ENCODE measurements at regions not wholly inside any gene's neighbourhood (a gene's known extent, or its start where the extent isn't known, plus 50 kb on each side); places are given as distances from the start of the nearest gene placed in this dataset.
"Not testable (repeated sequence)": the region's sequence is repeated elsewhere in the genome, so short reads cannot be mapped to it uniquely, and the experiment has no call there.

DNA sequence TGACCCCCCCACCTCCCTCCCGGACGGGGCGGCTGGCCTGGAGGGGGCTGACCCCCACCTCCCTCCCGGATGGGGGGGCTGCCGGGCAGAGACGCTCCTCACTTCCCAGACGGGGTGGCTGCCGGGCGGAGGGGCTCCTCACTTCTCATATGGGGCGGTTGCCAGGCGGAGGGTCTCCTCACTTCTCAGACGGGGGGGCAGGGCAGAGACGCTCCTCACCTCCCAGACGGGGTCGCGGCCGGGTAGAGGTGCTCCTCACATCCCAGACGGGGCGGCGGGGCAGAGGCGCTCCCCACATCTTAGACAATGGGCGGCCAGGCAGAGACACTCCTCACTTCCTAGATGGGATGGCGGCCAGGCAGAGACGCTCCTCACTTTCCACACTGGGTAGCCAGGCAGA, 251.9 kb upstream of the PTBP2 start:
- not testable (repeated sequence) for H3K4me3 ChIP-seq (ENCODE audit: low read length); H3K27ac ChIP-seq (ENCODE audit: low read depth, low read length); H3K9me3 ChIP-seq (ENCODE audit: insufficient read depth, low read depth, low read length); H3K9ac ChIP-seq (ENCODE audit: low read depth, low read length); H3K36me3 ChIP-seq (ENCODE audit: insufficient read depth, low read length)
- Histone ChIP-seq H3K4me1 (ENCODE audit: insufficient read depth, low read length) (peaks cover 36% of the 10 kb centered on the region), H3K27me3 (ENCODE audit: insufficient read depth, low read length) (peaks cover 61% of the 10 kb centered on the region)
- 95% methylated on average over 8 of the region's 24 CpGs for WGBS

- H3K27ac ChIP-seq (ENCODE audit: low read depth, low read length) = no peak overlapping the region
- H3K27me3 ChIP-seq (ENCODE audit: insufficient read depth, low read length) = peaks cover 76% of the 10 kb centered on the region
- H3K4me3 ChIP-seq (ENCODE audit: low read length) = no peak overlapping the region
- H3K4me1 ChIP-seq (ENCODE audit: insufficient read depth, low read length) = peaks cover 33% of the 10 kb centered on the region
- H3K36me3 ChIP-seq (ENCODE audit: insufficient read depth, low read length) = no peaks in the 10 kb centered on the region
- no peak overlapping the region for H3K9ac ChIP-seq (ENCODE audit: low read depth, low read length)
- peaks cover 8% of the 10 kb centered on the region for H3K9me3 ChIP-seq (ENCODE audit: insufficient read depth, low read depth, low read length)
Measured at GRCh38 chr1:96472471-96472870, 249.1 kb upstream of the PTBP2 start.

- peaks cover 8% of the 10 kb centered on the region for H3K9me3 ChIP-seq (ENCODE audit: insufficient read depth, low read depth, low read length)
- WGBS = 5% methylated on average over 9 of the region's 9 CpGs
- no peak overlapping the region for H3K4me3 ChIP-seq (ENCODE audit: low read length)
- no peak overlapping the region for H3K27ac ChIP-seq (ENCODE audit: low read depth, low read length)
- no peak overlapping the region for H3K9ac ChIP-seq (ENCODE audit: low read depth, low read length)
- no peaks in the 10 kb centered on the region for H3K36me3 ChIP-seq (ENCODE audit: insufficient read depth, low read length)
- peaks cover 33% of the 10 kb centered on the region for H3K4me1 ChIP-seq (ENCODE audit: insufficient read depth, low read length)
- peaks cover 84% of the 10 kb centered on the region for H3K27me3 ChIP-seq (ENCODE audit: insufficient read depth, low read length)
Measured at GRCh38 chr1:96473791-96474434, 247.7 kb upstream of the PTBP2 start.

DNA sequence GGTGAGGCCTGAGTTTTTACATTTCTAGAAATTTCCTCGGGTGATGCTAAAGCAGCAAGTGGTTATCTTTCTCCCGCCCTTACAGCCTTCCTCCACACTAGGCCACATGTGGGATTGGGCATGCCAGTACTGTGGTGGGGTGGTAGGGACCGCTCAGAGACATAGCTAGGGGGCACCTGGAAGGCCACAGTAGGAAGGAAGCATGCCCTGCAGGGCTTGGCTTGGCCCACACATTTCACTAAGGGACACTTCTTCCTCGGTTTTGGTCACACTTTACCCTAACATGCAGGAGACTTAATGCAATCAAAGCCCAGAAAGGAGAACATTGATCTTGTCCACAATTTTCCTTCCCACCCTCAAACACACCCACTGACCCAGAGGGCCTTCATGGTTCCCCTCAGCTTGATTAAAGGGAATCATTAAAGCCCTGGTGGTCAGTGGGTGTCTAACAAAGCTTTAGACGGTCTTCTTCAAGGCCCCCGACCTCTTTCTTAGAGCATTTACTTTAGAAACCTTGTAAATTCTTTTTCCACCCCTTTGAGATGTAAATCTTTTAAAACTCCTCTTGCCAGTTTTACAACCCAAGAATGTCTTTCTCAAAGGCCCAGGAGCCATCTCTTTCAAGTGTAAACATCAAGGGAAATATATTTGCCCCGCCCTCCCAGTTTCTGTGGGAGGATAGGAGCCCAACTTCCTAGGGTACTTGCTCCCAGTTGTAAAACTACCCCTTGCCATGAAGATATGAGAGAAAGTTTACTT, 246.4 kb upstream of the PTBP2 start:
- H3K9ac ChIP-seq (ENCODE audit: low read depth, low read length) = no peak overlapping the region
- H3K4me1 ChIP-seq (ENCODE audit: insufficient read depth, low read length) = peaks cover 33% of the 10 kb centered on the region
- 7% methylated on average over 5 of the region's 7 CpGs for WGBS
- H3K27ac ChIP-seq (ENCODE audit: low read depth, low read length) = no peak overlapping the region
- H3K36me3 ChIP-seq (ENCODE audit: insufficient read depth, low read length) = no peaks in the 10 kb centered on the region
- H3K9me3 ChIP-seq (ENCODE audit: insufficient read depth, low read depth, low read length) = peaks cover 8% of the 10 kb centered on the region
- H3K27me3 ChIP-seq (ENCODE audit: insufficient read depth, low read length) = peaks cover 91% of the 10 kb centered on the region
- no peak overlapping the region for H3K4me3 ChIP-seq (ENCODE audit: low read length)

- Histone ChIP-seq H3K9ac (ENCODE audit: low read depth, low read length) (no peak overlapping the region), H3K4me1 (ENCODE audit: insufficient read depth, low read length) (peaks cover 33% of the 10 kb centered on the region), H3K27ac (ENCODE audit: low read depth, low read length) (no peak overlapping the region), H3K9me3 (ENCODE audit: insufficient read depth, low read depth, low read length) (peaks cover 3% of the 10 kb centered on the region), H3K36me3 (ENCODE audit: insufficient read depth, low read length) (no peaks in the 10 kb centered on the region), H3K27me3 (ENCODE audit: insufficient read depth, low read length) (peaks cover 95% of the 10 kb centered on the region), H3K4me3 (ENCODE audit: low read length) (no peak overlapping the region)
- WGBS = 28% methylated on average over 3 of the region's 3 CpGs
Measured at GRCh38 chr1:96475903-96476302, 245.7 kb upstream of the PTBP2 start.

- H3K36me3 ChIP-seq (ENCODE audit: insufficient read depth, low read length) = no peaks in the 10 kb centered on the region
- H3K9ac ChIP-seq (ENCODE audit: low read depth, low read length) = no peak overlapping the region
- WGBS = 39% methylated on average over 4 of the region's 4 CpGs
- peaks cover 87% of the 10 kb centered on the region for H3K27me3 ChIP-seq (ENCODE audit: insufficient read depth, low read length)
- no peak overlapping the region for H3K4me3 ChIP-seq (ENCODE audit: low read length)
- H3K4me1 ChIP-seq (ENCODE audit: insufficient read depth, low read length) = peaks cover 38% of the 10 kb centered on the region
- no peaks in the 10 kb centered on the region for H3K9me3 ChIP-seq (ENCODE audit: insufficient read depth, low read depth, low read length)
- no peak overlapping the region for H3K27ac ChIP-seq (ENCODE audit: low read depth, low read length)
Measured at GRCh38 chr1:96478228-96478627, 243.4 kb upstream of the PTBP2 start.

- Histone ChIP-seq H3K9ac (ENCODE audit: low read depth, low read length) (no peak overlapping the region), H3K4me3 (ENCODE audit: low read length) (no peak overlapping the region), H3K9me3 (ENCODE audit: insufficient read depth, low read depth, low read length) (no peaks in the 10 kb centered on the region), H3K36me3 (ENCODE audit: insufficient read depth, low read length) (no peaks in the 10 kb centered on the region), H3K4me1 (ENCODE audit: insufficient read depth, low read length) (peaks cover 12% of the 10 kb centered on the region), H3K27me3 (ENCODE audit: insufficient read depth, low read length) (peaks cover 68% of the 10 kb centered on the region), H3K27ac (ENCODE audit: low read depth, low read length) (no peak overlapping the region)
- 79% methylated on average over 2 of the region's 2 CpGs for WGBS
Measured at GRCh38 chr1:96481409-96481808, 240.2 kb upstream of the PTBP2 start.

DNA sequence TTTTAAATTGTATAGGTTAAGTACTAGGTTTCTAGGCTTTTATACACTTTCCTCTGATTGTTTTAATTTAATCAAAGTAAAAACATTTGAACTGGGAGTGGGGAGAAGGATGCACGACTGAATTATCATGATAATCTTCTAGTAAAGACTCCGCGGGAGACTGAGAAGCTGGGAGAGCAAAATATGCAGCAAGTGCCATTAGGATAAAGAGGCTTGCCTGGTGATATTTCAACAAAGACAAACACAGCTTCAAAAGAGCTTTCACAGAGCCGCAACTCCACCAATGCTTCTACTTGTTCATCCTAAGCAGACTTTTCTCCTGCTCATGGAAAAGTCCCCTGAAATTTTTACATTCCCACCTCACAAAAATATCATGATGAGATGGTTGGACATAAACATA, 239.0 kb upstream of the PTBP2 start:
- peaks cover 56% of the 10 kb centered on the region for H3K27me3 ChIP-seq (ENCODE audit: insufficient read depth, low read length)

DNA sequence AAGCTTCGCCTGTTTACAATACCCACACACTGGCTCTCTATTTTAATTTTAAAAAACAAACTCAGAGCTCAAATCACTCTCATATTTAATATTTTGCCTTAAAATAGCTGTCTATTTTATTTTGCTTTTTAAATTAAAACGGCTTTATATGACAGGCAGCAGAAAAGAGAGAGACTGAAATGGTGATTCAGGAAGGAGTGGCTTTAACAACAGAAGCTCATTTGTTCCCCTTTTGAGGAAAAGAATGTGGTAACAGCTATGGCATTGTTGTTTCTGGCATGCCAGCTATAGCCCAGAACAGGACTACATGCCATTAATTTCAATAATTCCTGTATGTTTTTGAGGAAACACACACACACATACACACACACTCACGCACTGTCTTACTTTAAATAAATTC, 234.2 kb upstream of the PTBP2 start:
- no peaks in the 10 kb centered on the region for H3K36me3 ChIP-seq (ENCODE audit: insufficient read depth, low read length)
- H3K27ac ChIP-seq (ENCODE audit: low read depth, low read length) = no peak overlapping the region
- H3K4me1 ChIP-seq (ENCODE audit: insufficient read depth, low read length) = peaks cover 31% of the 10 kb centered on the region
- 74% methylated on average over 3 of the region's 3 CpGs for WGBS
- H3K4me3 ChIP-seq (ENCODE audit: low read length) = no peak overlapping the region
- no peak overlapping the region for H3K9ac ChIP-seq (ENCODE audit: low read depth, low read length)
- no peaks in the 10 kb centered on the region for H3K9me3 ChIP-seq (ENCODE audit: insufficient read depth, low read depth, low read length)
- peaks cover 14% of the 10 kb centered on the region for H3K27me3 ChIP-seq (ENCODE audit: insufficient read depth, low read length)

More for the DNA sequence above, 239.0 kb upstream of the PTBP2 start:
- Histone ChIP-seq H3K4me3 (ENCODE audit: low read length) (no peak overlapping the region), H3K9me3 (ENCODE audit: insufficient read depth, low read depth, low read length) (no peaks in the 10 kb centered on the region), H3K36me3 (ENCODE audit: insufficient read depth, low read length) (no peaks in the 10 kb centered on the region), H3K4me1 (ENCODE audit: insufficient read depth, low read length) (peaks cover 19% of the 10 kb centered on the region), H3K9ac (ENCODE audit: low read depth, low read length) (no peak overlapping the region), H3K27ac (ENCODE audit: low read depth, low read length) (no peak overlapping the region; the same call in 1 of the 2 replicates)
- 6% methylated on average over 4 of the region's 4 CpGs for WGBS

GRCh38 chr1:96487971-96488370, 233.6 kb upstream of the PTBP2 start:
- Histone ChIP-seq H3K4me3 (ENCODE audit: low read length) (no peak overlapping the region), H3K4me1 (ENCODE audit: insufficient read depth, low read length) (peaks cover 26% of the 10 kb centered on the region), H3K27ac (ENCODE audit: low read depth, low read length) (no peak overlapping the region), H3K9ac (ENCODE audit: low read depth, low read length) (no peak overlapping the region), H3K36me3 (ENCODE audit: insufficient read depth, low read length) (no peaks in the 10 kb centered on the region), H3K9me3 (ENCODE audit: insufficient read depth, low read depth, low read length) (no peaks in the 10 kb centered on the region), H3K27me3 (ENCODE audit: insufficient read depth, low read length) (peaks cover 12% of the 10 kb centered on the region)
- WGBS = 84% methylated on average over 5 of the region's 5 CpGs

GRCh38 chr1:96488777-96489176, 232.8 kb upstream of the PTBP2 start:
- H3K9ac ChIP-seq (ENCODE audit: low read depth, low read length) = no peak overlapping the region
- no peaks in the 10 kb centered on the region for H3K9me3 ChIP-seq (ENCODE audit: insufficient read depth, low read depth, low read length)
- H3K27ac ChIP-seq (ENCODE audit: low read depth, low read length) = no peak overlapping the region
- WGBS = 59% methylated on average over 2 of the region's 2 CpGs
- peaks cover 11% of the 10 kb centered on the region for H3K27me3 ChIP-seq (ENCODE audit: insufficient read depth, low read length)
- no peaks in the 10 kb centered on the region for H3K36me3 ChIP-seq (ENCODE audit: insufficient read depth, low read length)
- peaks cover 26% of the 10 kb centered on the region for H3K4me1 ChIP-seq (ENCODE audit: insufficient read depth, low read length)
- H3K4me3 ChIP-seq (ENCODE audit: low read length) = no peak overlapping the region
